Pancreas (tissue), 10 donors: ENCODE measurements at regions not wholly inside any gene's neighbourhood (a gene's known extent, or its start where the extent isn't known, plus 50 kb on each side); places are given as distances from the start of the nearest gene placed in this dataset.
A peak's percentile ranks its signal among the peaks of the same experiment; 100 is the strongest.

Experiments
- ATAC-seq, 4 donors: fragments of 200-7000 bp; cut with Tn5 transposase; one replicate each; pipeline versions ENCODE4 v1.8.0 to v1.9.1; 2020; ENCODE audit warnings: mild to moderate bottlenecking in 4 of 4, moderate library complexity in 4 of 4
- DNase-seq, 6 donors: peaks; one replicate each; pipeline ENCODE4 v3.0.0-alpha.2; 2020
- FAIRE-seq: peaks from 2 replicates; lab custom pipeline; 2012; peaks lifted over from hg19 to GRCh38; lab: Jason Lieb, UNC
- H3K27ac ChIP-seq, 4 donors: fragments of 200-600 bp; sonication (generic); 1 replicate in 3 of 4; 2 replicates in 1 of 4; pipeline versions ENCODE4 v1.5.0 to v1.8.0; 2020
- H3K27me3 ChIP-seq, 4 donors: fragments of 200-600 bp; one replicate each; pipeline ENCODE4 v1.8.0; 2021
- H3K36me3 ChIP-seq, 3 donors: fragments of 200-600 bp; sonication (generic) in 1 of 3; one replicate each; pipeline versions ENCODE4 v1.5.0 to v1.8.0; 2020 to 2021
- H3K4me1 ChIP-seq, 3 donors: fragments of 200-600 bp; one replicate each; pipeline ENCODE4 v1.8.0; 2021
- H3K4me3 ChIP-seq, 4 donors: fragments of 200-600 bp; sonication (generic) in 2 of 4; one replicate each; pipeline versions ENCODE4 v1.5.0 to v1.8.0; 2020 to 2021
- H3K9me3 ChIP-seq, 4 donors: fragments of 200-600 bp; one replicate each; pipeline ENCODE4 v1.8.0; 2021
- WGBS, 2 donors: extraction: QIAGEN DNeasy Blood & Tissue Kit; methylation state at CpG; one replicate each; pipeline ENCODE4 v1.1.7; 2013; 5-methylcytosine and 5-hydroxymethylcytosine counted together
- intact Hi-C, 3 donors: fragments of 100-400 bp; cut with DNase I; formaldehyde crosslinking; loops; one replicate each; pipeline versions ENCODE4 v1.11.1 to v1.14.2; 2022
- TF ChIP-seq, protein P1 (sequence below), 4 donors: fragments of 200-600 bp; sonication (generic) in 3 of 4; IDR thresholded peaks; one replicate each; pipeline versions ENCODE4 v1.5.0 to v1.8.0; 2021; ENCODE audit warnings: antibody characterized with exemption in 4 of 4
- donor health status: healthy with polysubstance abuse.
- donor health status: DM: no; HTN: no; CAD: no; lungs with moderate emphysema.
- donor health status: DM: no; HTN: no; CAD: no.
- donor health status: control.
- donor health status: control.
- donor health status: Bipolar disorder and iron deficiency.
- donor health status: DM: yes; HTN: yes; CAD: no.
- donor health status: DM: no; HTN: no; CAD: no.
- donor health status: DM: no; HTN: no; CAD: no.
- donor health status: DM: yes; HTN: yes; CAD: no.

DNA sequence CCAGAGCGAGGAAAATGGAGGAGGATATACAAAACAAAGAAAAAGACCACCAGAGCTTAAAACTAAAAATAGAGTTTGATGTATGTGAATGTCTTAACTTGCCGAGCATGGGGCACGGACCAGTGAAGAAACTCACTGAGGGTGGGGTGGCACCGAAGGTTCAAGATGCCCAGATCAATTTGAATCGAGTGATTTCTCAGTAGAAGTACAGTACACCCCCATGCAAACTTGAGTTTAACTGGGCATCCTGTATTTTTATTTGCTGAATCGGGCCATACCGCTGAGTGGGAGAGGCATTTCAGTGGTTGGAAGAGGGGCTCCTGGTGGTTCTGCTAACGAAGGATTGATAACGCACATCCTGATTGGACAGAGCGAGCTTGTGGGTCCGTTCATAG lies 81.7 kb downstream of the ANKRD60 start:
- intact Hi-C loops, result no loop called here
- no peak overlapping the region for H3K27ac ChIP-seq
- H3K4me1 ChIP-seq, result no peaks in the 10 kb centered on the region
- ATAC-seq (no peak), DNase-seq (no peak), FAIRE-seq (no peak)
- H3K27me3 ChIP-seq, result no peaks in the 10 kb centered on the region
- TF ChIP-seq, protein P1, sequence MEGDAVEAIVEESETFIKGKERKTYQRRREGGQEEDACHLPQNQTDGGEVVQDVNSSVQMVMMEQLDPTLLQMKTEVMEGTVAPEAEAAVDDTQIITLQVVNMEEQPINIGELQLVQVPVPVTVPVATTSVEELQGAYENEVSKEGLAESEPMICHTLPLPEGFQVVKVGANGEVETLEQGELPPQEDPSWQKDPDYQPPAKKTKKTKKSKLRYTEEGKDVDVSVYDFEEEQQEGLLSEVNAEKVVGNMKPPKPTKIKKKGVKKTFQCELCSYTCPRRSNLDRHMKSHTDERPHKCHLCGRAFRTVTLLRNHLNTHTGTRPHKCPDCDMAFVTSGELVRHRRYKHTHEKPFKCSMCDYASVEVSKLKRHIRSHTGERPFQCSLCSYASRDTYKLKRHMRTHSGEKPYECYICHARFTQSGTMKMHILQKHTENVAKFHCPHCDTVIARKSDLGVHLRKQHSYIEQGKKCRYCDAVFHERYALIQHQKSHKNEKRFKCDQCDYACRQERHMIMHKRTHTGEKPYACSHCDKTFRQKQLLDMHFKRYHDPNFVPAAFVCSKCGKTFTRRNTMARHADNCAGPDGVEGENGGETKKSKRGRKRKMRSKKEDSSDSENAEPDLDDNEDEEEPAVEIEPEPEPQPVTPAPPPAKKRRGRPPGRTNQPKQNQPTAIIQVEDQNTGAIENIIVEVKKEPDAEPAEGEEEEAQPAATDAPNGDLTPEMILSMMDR (IDR thresholded peaks at IDR 0.05), result no peak
- H3K4me3 ChIP-seq, result no peak overlapping the region
- H3K36me3 ChIP-seq, result no peaks in the 10 kb centered on the region
- 68 to 80% methylated on average over 11 of the region's 11 CpGs for WGBS, 2 donors
- no peaks in the 10 kb centered on the region for H3K9me3 ChIP-seq

- intact Hi-C loops, result no loop called here
- no peaks in the 10 kb centered on the region for H3K27me3 ChIP-seq
These were observed 82.2 kb downstream of the ANKRD60 start for GRCh38 chr20:58146081-58146745.

GRCh38 chr20:58145506-58146080 lies 82.9 kb downstream of the ANKRD60 start:
- H3K36me3 ChIP-seq, result no peaks in the 10 kb centered on the region
- no peak for ATAC-seq
- H3K9me3 ChIP-seq, result no peaks in the 10 kb centered on the region
- no peak overlapping the region for H3K4me3 ChIP-seq
- no peak for FAIRE-seq
- H3K27ac ChIP-seq, result no peak overlapping the region
- H3K27me3 ChIP-seq, result no peaks in the 10 kb centered on the region
- TF ChIP-seq, protein P1 (IDR thresholded peaks at IDR 0.05), result no peak
- intact Hi-C loops, result no loop called here
- WGBS, 2 donors, result 63 to 68% methylated on average over 6 of the region's 6 CpGs
- H3K4me1 ChIP-seq, result no peaks in the 10 kb centered on the region
- no peak for DNase-seq

More at GRCh38 chr20:58146081-58146745, 82.2 kb downstream of the ANKRD60 start:
- FAIRE-seq (no peak), ATAC-seq (no peak), DNase-seq (peak in 1 of 6 donors; percentile 0)
- Histone ChIP-seq H3K4me3 (no peak overlapping the region), H3K9me3 (no peaks in the 10 kb centered on the region), H3K4me1 (no peaks in the 10 kb centered on the region), H3K27ac (no peak overlapping the region), H3K36me3 (no peaks in the 10 kb centered on the region)
- 48 to 63% methylated on average over 8 of the region's 8 CpGs for WGBS, 2 donors
- TF ChIP-seq, protein P1 (IDR thresholded peaks at IDR 0.05), result no peak

DNA sequence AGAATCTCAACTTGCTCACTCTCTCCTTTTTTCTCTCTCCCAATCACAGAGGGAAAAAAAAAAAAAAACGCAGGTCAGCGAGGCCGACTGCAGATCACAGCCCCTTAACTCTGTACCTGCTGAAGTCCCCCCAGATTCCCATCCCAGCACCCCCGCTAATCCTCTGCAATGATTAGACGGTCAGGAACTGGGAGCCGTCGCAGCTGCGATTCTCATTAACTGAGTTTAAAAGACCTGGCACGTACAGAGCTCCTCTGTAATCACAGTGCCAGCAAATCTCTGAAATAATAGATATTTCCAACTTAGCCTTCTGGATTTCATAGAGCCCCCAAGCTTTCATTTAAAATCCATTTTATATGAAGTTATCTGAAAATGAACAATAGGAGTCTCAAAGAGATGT lies 84.4 kb downstream of the ANKRD60 start:
- Histone ChIP-seq H3K4me1 (no peaks in the 10 kb centered on the region), H3K36me3 (no peaks in the 10 kb centered on the region), H3K27ac (no peak overlapping the region), H3K4me3 (no peak overlapping the region), H3K9me3 (no peaks in the 10 kb centered on the region), H3K27me3 (no peaks in the 10 kb centered on the region)
- 68 to 74% methylated on average over 9 of the region's 9 CpGs for WGBS, 2 donors
- TF ChIP-seq, protein P1 (IDR thresholded peaks at IDR 0.05), result no peak
- no peak for FAIRE-seq
- intact Hi-C loops, result no loop called here
- ATAC-seq, result no peak
- DNase-seq, result no peak

DNA sequence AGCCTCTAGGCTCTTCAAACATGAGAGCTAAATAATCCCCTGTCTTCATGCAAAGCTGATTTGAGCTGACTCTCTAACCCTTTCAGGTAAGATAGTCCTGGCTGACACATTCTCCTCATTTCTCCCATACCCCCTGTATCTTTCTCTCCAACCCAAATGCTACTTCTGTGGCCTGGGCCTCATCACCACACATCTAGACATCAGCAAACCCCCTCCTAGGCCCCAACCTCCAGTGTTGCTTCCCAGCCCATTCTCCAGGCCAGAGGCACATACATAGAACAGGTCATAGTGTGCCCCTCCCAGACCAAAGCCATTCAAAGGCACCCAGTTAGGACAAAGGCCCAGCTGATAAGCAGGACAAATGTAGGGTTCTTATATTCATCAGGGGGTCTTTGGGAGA lies 84.9 kb downstream of the ANKRD60 start:
- Histone ChIP-seq H3K27me3 (no peaks in the 10 kb centered on the region), H3K27ac (no peak overlapping the region), H3K9me3 (no peaks in the 10 kb centered on the region), H3K4me1 (no peaks in the 10 kb centered on the region), H3K4me3 (no peak overlapping the region), H3K36me3 (no peaks in the 10 kb centered on the region)
- intact Hi-C loops, result no loop called here
- TF ChIP-seq, protein P1 (IDR thresholded peaks at IDR 0.05), result no peak
- no peak for FAIRE-seq
- DNase-seq, result peak in 1 of 6 donors; percentile 3
- ATAC-seq, result no peak
